Stomach (tissue), 4 donors: ENCODE measurements at regions not wholly inside any gene's neighbourhood (a gene's known extent, or its start where the extent isn't known, plus 50 kb on each side); places are given as distances from the start of the nearest gene placed in this dataset.

ENCODE experiments used
- EP300 ChIP-seq: sonication (generic); formaldehyde crosslinking; IDR thresholded peaks from one replicate; pipeline ENCODE4 v1.6.1; 2017; ENCODE audit warnings: antibody characterized with exemption
- POLR2A ChIP-seq, 4 donors: fragments of 450-650 bp; IDR thresholded peaks; one replicate each; pipeline ENCODE4 v1.6.1; 2016; ENCODE audit warnings: antibody characterized with exemption in 4 of 4, control low read depth in 2 of 4, mild to moderate bottlenecking in 1 of 4, moderate library complexity in 1 of 4
- POLR2AphosphoS5 ChIP-seq, 3 donors: sonication (generic); formaldehyde crosslinking; IDR thresholded peaks; one replicate each; pipeline ENCODE4 v1.6.1; 2016; ENCODE audit warnings: antibody characterized with exemption in 3 of 3
- TF ChIP-seq, protein P1 (sequence below), 7 experiments: fragments of 450-650 bp in 4 of 7; fragments of 200-600 bp in 3 of 7; sonication (generic) in 3 of 7; IDR thresholded peaks; one replicate each; pipeline ENCODE4 v1.5.1; 2016 to 2019; ENCODE audit warnings: antibody characterized with exemption in 7 of 7, control low read depth in 2 of 7, mild to moderate bottlenecking in 1 of 7

DNA sequence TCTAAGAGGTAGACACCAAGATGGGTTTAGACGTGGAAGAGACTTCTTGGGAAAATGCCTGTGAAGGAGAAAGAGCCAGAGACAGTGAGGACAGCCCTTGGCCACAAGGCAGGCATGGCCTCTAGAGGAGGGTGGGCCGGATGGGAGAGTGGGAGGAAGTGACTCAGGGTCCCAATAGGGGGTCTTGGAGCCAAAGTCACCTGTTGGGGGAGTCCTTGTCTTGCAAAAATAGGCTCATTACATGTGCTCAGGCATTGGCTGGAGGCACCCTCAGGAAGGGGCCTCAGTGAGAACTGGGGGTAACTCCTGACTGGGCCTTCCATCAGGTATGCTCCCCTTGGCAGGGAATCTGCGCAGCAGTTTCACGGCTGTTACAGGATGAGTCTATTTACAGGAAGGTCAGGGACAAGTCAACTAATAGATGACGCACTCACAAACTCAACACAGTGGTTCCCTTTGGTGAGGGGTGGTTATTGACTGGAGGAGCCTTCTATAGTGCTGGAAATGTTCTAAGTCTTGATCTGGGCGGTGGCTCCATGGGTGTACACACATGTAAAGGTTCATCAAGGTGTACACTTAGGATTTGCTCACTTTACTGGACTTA, 259.6 kb downstream of the XXYLT1 start:
- TF ChIP-seq, protein P1, sequence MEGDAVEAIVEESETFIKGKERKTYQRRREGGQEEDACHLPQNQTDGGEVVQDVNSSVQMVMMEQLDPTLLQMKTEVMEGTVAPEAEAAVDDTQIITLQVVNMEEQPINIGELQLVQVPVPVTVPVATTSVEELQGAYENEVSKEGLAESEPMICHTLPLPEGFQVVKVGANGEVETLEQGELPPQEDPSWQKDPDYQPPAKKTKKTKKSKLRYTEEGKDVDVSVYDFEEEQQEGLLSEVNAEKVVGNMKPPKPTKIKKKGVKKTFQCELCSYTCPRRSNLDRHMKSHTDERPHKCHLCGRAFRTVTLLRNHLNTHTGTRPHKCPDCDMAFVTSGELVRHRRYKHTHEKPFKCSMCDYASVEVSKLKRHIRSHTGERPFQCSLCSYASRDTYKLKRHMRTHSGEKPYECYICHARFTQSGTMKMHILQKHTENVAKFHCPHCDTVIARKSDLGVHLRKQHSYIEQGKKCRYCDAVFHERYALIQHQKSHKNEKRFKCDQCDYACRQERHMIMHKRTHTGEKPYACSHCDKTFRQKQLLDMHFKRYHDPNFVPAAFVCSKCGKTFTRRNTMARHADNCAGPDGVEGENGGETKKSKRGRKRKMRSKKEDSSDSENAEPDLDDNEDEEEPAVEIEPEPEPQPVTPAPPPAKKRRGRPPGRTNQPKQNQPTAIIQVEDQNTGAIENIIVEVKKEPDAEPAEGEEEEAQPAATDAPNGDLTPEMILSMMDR (IDR thresholded peaks at IDR 0.05), result no peak
- TF ChIP-seq POLR2AphosphoS5 (IDR thresholded peaks at IDR 0.05) (no peak), POLR2A (IDR thresholded peaks at IDR 0.05) (no peak), EP300 (no peak)
